GM19463 (cell line): ENCODE measurements at regions not wholly inside any gene's neighbourhood (a gene's known extent, or its start where the extent isn't known, plus 50 kb on each side); places are given as distances from the start of the nearest gene placed in this dataset.

Experiments
- ATAC-seq: cut with Tn5 transposase; IDR thresholded peaks from one replicate; pipeline ENCODE4 v1.9.1; 2021; ENCODE audit warnings: mild to moderate bottlenecking, moderate library complexity; ENCODE audit not compliant: unreplicated experiment

DNA sequence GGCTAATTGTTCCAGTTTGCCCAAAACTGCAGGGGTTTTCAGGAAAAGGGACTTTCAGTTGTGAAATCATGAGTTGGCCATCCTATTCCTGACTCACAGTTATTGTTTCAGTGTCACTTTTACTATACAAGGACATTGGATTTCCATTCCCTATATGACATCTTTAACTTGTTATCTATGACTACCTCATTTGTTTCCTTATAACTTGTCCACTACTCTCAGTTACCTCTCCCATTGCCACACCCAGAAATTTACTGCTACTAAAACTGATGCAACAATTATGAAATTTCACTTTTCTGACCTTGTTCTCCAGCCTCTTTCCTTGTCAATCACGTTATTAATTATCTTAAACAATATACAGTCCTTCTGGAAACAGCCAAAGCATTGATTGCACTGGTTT is 116.5 kb upstream of the ZNF804A start:
- no peak for ATAC-seq

DNA sequence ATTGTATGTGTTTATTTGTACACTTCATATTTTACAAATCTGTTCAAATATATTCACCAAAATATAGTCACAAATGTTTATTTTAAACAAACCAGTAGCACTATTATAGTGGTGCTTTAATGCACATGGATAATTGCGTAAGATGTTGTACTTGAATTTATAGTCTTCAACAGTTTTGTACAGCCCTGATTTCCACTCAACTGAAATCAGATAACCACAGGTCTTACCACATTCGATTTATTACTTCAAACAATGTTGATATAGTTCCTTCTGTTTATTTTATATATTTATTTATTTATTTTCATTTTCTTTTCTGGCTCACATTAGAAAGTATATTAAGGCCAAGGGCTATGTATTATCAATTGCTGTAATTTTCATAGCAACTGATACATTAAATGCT is 99.4 kb upstream of the ZNF804A start:
- ATAC-seq = no peak

DNA sequence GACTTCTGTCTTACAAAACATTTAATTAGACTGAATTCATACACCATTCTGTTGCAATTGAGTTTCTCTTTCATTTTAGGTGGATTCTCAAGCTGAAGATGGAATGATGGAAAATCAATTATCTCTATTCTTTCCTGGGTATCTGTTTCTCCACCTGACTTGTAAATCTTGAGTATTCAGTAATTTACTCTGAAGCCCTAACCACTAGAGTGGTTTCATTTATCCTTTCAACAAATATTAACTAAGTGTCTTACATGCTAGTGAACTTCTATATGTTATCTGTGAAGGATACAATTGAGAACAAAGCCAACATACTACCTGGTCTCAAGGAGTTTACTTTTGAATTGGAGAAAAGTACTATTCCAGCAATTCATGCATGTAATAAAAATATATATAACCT is 94.1 kb upstream of the ZNF804A start:
- ATAC-seq = peak; percentile 57

DNA sequence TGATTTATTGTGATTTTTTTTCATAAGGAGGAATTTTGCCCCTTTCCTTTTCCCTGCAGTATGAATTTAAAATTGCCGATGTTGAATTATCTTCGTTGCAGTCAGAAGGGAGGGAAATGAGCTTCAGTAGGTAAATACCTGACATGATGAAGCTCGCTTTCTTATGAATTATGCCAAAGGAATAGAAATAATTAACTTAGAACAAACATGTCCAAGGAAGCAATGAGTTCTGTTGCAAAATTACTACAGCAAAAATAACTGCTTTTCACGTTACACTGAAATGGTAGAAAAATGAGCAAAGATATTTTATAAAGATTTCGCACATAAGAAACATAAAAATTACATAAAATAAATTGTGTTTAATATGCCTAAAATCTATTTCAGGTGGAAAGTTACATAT is 91.1 kb upstream of the ZNF804A start:
- no peak for ATAC-seq

DNA sequence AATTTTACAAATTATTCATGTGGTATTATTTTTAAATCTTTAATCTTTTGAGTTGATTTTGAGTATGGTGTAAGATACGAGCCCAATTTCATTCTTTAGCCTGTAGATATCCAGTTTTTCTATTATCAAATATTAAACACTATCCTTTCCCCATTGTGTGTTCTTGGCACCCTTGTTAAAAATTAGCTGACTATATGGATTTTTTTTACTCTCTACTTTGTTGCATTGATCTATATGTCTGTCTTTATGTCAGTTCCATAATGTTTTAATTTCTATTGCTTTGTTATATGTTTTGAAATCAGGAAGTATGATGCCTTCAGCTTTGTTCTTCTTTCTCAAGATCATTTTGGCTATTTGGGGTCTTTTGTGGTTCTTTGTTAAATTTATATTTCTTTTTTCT is 80.9 kb upstream of the ZNF804A start:
- no peak for ATAC-seq

DNA sequence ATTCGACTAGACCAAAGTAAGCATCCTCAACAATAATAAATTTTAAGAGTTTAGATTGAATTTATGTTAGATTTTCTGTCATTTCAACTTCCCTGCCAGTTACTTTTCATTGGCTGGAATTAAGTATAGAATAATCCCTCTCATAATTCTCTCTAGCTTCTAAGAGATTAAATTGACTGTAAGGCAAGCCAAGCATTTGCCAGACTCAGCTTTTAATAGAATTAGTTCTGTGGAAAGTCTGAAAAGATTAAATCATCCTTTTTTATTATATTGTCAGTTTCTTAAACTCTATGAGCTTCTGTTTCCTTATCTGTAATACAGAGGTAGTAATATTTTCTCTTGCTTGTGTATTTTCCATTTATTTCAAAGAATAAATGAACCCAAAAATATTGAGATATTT is 77.9 kb upstream of the ZNF804A start:
- no peak for ATAC-seq

DNA sequence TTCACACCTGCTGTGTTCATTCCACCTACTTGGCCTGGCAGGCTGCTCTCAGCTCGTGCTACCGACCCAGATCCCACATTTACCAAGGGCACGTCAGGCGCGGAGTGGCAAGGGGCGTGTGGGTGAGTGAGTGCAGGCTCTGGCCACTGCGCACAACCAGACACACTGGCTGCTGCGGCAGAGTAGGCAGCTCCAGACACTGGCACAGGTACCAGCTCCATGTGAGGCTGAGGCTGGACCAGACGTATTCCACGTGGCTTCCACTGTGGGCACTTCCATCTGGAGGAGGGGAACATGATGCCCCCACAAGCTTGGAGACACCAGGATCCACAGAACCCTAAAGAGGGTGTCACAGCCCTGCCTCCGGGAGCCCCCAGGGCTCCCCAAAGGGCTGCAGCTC is 74.6 kb upstream of the ZNF804A start:
- no peak for ATAC-seq

DNA sequence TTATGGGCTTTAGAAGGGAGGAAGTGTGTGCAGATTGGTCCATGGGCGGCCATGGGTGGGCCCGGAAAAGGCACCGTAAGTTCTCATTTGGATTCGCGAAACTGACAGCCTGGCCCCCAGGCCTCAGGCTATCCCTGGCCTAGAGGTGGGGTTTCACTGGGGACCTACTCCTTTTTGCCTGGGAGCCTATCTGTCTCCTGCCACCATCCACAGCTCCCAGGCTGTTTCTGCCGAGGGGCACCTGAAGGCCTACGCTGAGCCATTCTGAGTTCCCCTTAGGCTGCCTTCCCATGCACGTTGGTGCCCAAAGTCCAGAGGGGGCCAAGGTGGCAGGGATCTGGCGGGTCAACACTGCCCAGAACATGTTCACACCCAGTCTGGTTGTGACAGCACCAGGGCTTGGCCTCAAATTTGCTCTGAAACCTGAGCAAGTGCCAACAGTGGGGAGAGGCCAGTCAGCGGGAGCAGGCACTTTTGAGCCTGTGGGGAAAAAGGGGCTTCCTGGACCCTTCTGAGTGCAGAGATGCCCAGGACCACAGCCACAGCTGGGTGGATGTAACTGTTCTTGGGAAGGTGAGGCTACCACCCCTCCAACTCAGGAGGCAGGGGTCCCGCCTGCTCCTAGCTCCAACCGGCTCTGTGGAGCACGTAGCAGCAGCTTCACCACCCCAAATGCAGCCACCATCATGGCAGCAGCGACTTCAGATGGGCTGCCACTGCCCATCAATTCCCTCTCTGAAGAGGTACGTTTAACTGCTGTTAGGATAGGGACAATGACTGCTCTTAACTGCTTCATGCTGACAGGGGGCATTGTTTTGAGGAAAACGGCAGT is 73.6 kb upstream of the ZNF804A start:
- ATAC-seq = no peak

DNA sequence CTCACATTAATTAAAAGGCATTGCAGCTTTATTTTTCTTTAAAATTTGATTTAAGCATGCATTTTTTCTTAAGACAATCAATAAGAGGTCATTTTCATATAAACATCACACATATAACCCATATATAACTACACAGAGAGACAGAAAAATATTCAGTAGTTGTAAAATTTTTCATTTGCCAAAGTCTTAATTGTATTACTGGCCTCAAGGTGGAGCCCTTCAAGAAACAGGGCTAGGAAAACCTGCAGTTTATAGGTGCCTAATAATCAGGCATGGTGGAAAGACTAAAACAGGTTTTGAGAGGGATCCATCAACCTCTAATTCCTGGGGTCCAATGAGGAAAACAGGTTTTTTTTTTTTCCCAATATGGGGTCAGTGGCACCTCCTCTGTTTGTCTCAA is 71.3 kb upstream of the ZNF804A start:
- ATAC-seq = no peak

DNA sequence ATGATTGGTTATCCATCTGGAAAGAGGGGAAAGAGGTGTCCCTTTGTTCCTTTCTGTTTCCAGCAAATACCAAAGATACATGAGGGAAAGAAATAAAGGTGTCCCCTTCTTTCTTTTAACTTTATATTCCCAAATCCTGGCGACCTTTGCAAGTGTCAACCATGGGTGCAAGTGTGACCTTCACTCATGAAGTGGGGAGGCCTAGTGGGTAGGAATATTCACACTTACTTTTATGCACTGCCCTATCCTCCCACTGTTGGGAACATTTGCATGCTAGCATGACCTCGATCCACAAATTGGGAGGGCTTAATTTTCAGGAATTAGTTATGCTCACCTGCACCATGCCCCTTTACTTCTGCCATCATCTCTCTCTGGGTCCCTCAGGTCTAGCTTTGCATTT is 70.2 kb upstream of the ZNF804A start:
- no peak for ATAC-seq

DNA sequence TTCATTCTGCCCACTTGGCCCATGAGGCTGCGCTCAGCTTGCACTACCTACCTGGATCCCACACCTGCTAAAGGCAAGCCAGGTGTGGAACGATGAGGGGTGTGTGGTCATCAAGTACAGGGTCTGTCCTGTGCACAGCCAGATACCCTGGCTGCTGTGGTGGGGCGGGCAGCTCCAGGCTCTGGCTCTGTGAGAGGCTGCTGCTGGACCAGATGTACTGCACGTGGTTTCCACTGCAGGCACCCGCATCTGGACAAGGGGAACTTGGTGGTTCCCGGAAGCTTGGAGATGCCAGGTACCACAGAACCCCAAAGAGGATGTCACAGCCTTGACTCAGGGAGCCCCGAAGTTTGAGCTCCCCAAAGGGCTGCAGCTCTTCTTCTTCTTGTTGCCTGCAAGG is 68.1 kb upstream of the ZNF804A start:
- no peak for ATAC-seq

DNA sequence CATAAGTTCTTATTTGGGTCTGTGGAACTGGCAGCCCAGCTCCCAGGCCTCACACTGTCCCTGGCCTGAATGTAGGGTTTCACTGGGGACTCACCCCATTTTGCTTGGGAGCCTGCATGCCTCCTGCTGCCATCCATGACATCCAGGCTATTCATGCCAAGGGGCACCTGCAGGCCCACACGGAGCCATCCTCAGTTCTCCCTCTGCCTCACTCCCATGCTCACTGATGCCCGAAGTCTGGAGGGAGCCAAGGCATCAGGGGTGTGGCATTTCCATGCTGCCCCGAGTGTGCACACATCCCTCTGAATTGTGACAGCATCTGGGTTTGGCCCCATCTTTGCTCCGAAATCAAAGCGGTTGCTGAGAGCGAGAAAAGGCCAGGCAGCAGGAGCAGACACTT is 67.4 kb upstream of the ZNF804A start:
- ATAC-seq = no peak

DNA sequence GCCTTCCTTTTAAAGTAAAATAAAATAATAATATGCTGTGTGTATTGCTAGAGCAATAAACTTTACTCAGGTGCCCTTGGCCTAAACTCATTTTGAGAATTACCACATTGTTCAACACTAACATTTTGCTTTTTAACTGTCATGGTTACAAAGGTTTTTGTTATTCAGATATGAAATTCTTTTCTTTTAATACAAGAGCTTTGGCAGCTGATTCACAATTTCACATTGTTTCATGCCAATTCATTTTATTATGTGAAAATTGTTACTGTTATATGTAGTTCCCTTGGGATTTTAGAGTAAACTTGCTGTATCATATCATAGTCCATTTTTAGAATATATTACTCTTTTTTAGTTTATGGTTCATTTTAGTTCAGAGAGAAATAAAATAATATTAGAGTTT is 65.8 kb upstream of the ZNF804A start:
- ATAC-seq = no peak

DNA sequence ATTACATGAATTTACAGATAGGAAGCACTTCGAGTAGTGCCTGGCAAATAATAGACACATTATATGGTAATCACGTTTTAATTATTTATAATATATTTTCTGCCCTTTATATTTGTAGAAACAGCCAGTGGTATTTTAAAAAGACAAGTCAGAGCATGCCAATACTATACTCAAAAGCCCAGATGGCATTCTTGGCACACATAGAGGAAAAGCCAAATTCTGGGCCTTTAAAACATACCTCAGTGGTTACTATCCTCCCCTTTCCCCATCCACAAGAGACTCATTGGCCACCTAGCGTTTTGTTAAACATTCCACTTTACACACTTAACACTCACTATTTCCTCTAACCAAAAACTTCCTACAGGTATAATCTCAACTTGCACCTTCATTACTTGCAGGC is 63.3 kb upstream of the ZNF804A start:
- ATAC-seq = no peak

DNA sequence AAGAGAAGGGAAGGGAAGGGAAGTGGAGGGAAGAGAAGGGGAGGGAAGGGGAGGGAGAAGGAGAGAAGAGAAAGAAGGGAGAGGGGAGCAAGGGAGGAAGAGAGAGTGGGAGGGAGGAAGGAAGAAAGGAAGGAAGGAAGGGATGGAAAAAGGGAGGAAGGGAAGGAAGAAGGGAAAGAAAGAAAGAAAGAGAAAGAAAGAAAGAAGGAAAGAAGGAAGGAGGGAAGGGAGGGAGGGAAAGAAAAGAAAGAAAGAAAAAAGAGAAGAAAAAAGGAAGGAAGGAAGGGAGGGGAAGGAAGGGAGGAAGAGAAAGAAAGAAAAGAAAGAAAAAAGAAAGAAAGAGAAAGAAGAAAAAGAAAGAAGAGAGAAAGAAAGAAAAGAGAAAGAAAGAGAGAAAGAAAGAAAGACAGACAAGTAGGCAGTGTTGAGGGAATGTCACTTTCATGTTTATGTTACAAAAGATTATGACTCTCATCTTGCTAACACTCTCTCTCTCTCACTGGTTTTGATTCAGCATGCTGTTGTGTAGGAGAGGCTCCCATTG is 58.0 kb upstream of the ZNF804A start:
- no peak for ATAC-seq

DNA sequence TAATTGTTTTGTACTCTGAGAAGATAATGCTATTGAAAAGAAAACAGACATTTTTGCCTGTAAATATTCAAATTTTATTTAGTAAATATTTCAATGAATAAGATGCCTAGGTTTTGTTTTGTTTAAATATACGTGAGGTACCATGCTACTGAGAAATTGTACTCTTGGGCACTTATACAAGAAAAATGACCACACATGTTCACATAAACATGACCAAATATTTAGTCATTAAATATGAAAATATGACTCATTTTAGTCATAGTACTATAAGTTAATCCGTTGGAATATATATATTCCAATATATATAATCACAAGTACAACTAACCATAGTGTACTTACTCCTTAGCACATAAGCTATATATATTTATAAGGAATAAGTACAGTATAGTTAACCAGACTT is 56.7 kb upstream of the ZNF804A start:
- no peak for ATAC-seq

DNA sequence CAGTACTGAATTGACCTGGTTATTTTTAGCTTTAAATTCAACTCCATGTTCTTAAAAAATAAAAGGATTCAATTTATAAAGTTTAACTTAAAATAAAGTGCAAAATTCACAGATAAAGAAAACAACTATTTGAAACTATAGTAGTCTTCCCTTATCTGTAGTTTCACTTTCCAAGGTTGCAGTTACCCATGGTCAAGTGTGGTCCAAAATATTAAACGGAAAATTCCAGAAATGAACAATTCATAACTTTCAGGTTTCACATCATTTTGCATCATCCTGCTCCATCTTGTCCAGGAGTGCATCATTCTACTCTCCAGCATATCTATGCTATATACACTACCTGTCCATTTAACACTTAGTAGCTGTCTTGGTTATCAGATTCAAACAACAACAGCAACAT is 54.5 kb upstream of the ZNF804A start:
- ATAC-seq = no peak
